Inflammatory macrophage (primary cell): ENCODE measurements at regions not wholly inside any gene's neighbourhood (a gene's known extent, or its start where the extent isn't known, plus 50 kb on each side); places are given as distances from the start of the nearest gene placed in this dataset.
"Not testable (repeated sequence)": the region's sequence is repeated elsewhere in the genome, so short reads cannot be mapped to it uniquely, and the experiment has no call there.

Experiments
- DNase-seq, 2 donors: peaks; one replicate each; pipeline ENCODE4 v3.0.0-alpha.2; 2020 to 2022

GRCh38 chr9:32894485-32894884 lies 106.9 kb downstream of the APTX start:
- not testable (repeated sequence) for DNase-seq

GRCh38 chr9:32899181-32899580 lies 102.2 kb downstream of the APTX start:
- peak; percentile 75 to 84 for DNase-seq

- peak; percentile 22 to 64 for DNase-seq
These were observed 101.7 kb downstream of the APTX start for GRCh38 chr9:32899761-32900160.

- peak; percentile 67 to 68 for DNase-seq
These were observed 95.2 kb downstream of the APTX start for GRCh38 chr9:32906213-32906612.

GRCh38 chr9:32915802-32916201 lies 85.6 kb downstream of the APTX start:
- no peak for DNase-seq

GRCh38 chr9:32918628-32919027 lies 82.8 kb downstream of the APTX start:
- peak; percentile 3 to 8 for DNase-seq
